MM.1S (cell line): ENCODE measurements at regions not wholly inside any gene's neighbourhood (a gene's known extent, or its start where the extent isn't known, plus 50 kb on each side); places are given as distances from the start of the nearest gene placed in this dataset.

Source experiments
- DNase-seq: peaks from one replicate; pipeline ENCODE4 v3.0.0-alpha.2; 2015
- H2AFZ ChIP-seq: fragments of 300-600 bp; sonication (generic); 2 replicates; pipeline ENCODE4 v1.6.0; 2016; ENCODE audit warnings: antibody characterized with exemption, low read length
- H3F3A ChIP-seq: fragments of 300-600 bp; sonication (generic); 2 replicates; pipeline ENCODE4 v1.6.1; 2016; ENCODE audit warnings: mild to moderate bottlenecking, antibody characterized with exemption, low read length, moderate library complexity, mixed read lengths; ENCODE audit not compliant: insufficient read depth
- H3K27ac ChIP-seq: fragments of 300-600 bp; sonication (generic); 2 replicates; pipeline ENCODE4 v1.5.1; 2016; ENCODE audit warnings: mild to moderate bottlenecking, low read length
- H3K27me3 ChIP-seq: fragments of 300-600 bp; sonication (generic); replicated peaks from 2 replicates; pipeline ENCODE4 v1.6.0; 2016; ENCODE audit warnings: low read length; ENCODE audit not compliant: insufficient read depth
- H3K36me3 ChIP-seq: fragments of 300-600 bp; sonication (generic); replicated peaks from 2 replicates; pipeline ENCODE4 v1.6.1; 2016; ENCODE audit warnings: mild to moderate bottlenecking, low read length, mixed read lengths; ENCODE audit not compliant: insufficient read depth
- H3K4me1 ChIP-seq: fragments of 300-600 bp; sonication (generic); 2 replicates; pipeline ENCODE4 v1.6.1; 2016; ENCODE audit warnings: low read length, mixed read lengths
- H3K4me2 ChIP-seq: fragments of 300-600 bp; sonication (generic); 2 replicates; pipeline ENCODE4 v1.6.0; 2016; ENCODE audit warnings: low read depth, low read length
- H3K4me3 ChIP-seq: fragments of 300-600 bp; sonication (generic); 2 replicates; pipeline ENCODE4 v1.5.1; 2016; ENCODE audit warnings: low read length, mixed read lengths
- H3K79me2 ChIP-seq: fragments of 300-600 bp; sonication (generic); 2 replicates; pipeline ENCODE4 v1.6.1; 2016; ENCODE audit warnings: mixed run types, low read length, mixed read lengths
- H3K9ac ChIP-seq: fragments of 300-600 bp; sonication (generic); 2 replicates; pipeline ENCODE4 v1.6.1; 2016; ENCODE audit warnings: low read length, mixed read lengths
- H3K9me2 ChIP-seq: fragments of 300-600 bp; sonication (generic); replicated peaks from 2 replicates; pipeline ENCODE4 v1.6.1; 2016; ENCODE audit warnings: mild to moderate bottlenecking, low read length, mixed read lengths; ENCODE audit not compliant: insufficient read depth
- H3K9me3 ChIP-seq: fragments of 300-600 bp; sonication (generic); replicated peaks from 2 replicates; pipeline ENCODE4 v1.6.1; 2016; ENCODE audit warnings: mild to moderate bottlenecking, low read length, mixed read lengths; ENCODE audit not compliant: insufficient read depth
- H4K20me1 ChIP-seq: fragments of 300-600 bp; sonication (generic); 2 replicates; pipeline ENCODE4 v1.6.1; 2016; ENCODE audit warnings: mild to moderate bottlenecking, low read length, moderate library complexity, mixed read lengths; ENCODE audit not compliant: insufficient read depth
- EZH2 ChIP-seq: fragments of 300-600 bp; sonication (generic); optimal IDR thresholded peaks from 2 replicates; pipeline ENCODE3; 2017; ENCODE audit warnings: low read depth, mild to moderate bottlenecking, antibody characterized with exemption, low read length, mixed read lengths
- EZH2phosphoT487 ChIP-seq: fragments of 300-600 bp; sonication (generic); IDR thresholded peaks from 2 replicates; pipeline ENCODE4 v1.6.1; 2018; ENCODE audit warnings: antibody characterized with exemption, low read length
- TF ChIP-seq, protein P1 (sequence below): fragments of 300-600 bp; sonication (generic); IDR thresholded peaks from 2 replicates; pipeline ENCODE4 v1.5.1; 2016; ENCODE audit warnings: antibody characterized with exemption, low read length, mixed read lengths

DNA sequence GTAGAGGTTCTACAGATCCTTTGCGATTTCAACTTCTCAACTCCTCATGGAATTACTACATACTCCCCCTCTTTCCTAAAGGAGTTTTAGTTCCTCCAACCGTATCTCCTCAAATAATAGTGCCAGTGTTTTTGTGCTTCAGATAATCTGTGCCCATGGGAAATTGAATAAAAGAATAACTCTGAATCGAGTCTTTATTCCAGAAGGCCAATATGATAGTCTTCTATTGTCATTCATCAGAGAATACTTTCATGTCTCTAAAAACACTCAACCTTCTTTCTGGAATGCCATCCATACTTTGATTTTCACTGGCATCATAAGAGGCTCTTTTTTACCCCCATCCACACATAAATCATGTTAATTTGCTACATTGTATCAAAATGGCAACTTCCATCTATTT, 911.3 kb upstream of the USP15 start:
- no peaks in the 10 kb centered on the region for H3K79me2 ChIP-seq
- no peak overlapping the region for H2AFZ ChIP-seq
- H3F3A ChIP-seq, result no peaks in the 10 kb centered on the region
- no peaks in the 10 kb centered on the region for H3K9me2 ChIP-seq
- H3K9ac ChIP-seq, result no peak overlapping the region
- H3K36me3 ChIP-seq, result no peaks in the 10 kb centered on the region
- no peak overlapping the region for H3K4me2 ChIP-seq
- no peak for DNase-seq
- H3K9me3 ChIP-seq, result no peaks in the 10 kb centered on the region
- TF ChIP-seq EZH2phosphoT487 (no peak), EZH2 (no peak)
- TF ChIP-seq, protein P1, sequence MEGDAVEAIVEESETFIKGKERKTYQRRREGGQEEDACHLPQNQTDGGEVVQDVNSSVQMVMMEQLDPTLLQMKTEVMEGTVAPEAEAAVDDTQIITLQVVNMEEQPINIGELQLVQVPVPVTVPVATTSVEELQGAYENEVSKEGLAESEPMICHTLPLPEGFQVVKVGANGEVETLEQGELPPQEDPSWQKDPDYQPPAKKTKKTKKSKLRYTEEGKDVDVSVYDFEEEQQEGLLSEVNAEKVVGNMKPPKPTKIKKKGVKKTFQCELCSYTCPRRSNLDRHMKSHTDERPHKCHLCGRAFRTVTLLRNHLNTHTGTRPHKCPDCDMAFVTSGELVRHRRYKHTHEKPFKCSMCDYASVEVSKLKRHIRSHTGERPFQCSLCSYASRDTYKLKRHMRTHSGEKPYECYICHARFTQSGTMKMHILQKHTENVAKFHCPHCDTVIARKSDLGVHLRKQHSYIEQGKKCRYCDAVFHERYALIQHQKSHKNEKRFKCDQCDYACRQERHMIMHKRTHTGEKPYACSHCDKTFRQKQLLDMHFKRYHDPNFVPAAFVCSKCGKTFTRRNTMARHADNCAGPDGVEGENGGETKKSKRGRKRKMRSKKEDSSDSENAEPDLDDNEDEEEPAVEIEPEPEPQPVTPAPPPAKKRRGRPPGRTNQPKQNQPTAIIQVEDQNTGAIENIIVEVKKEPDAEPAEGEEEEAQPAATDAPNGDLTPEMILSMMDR, result no peak
- H4K20me1 ChIP-seq, result no peaks in the 10 kb centered on the region
- no peak overlapping the region for H3K4me3 ChIP-seq
- H3K4me1 ChIP-seq, result no peaks in the 10 kb centered on the region
- no peak overlapping the region for H3K27ac ChIP-seq
- no peaks in the 10 kb centered on the region for H3K27me3 ChIP-seq

DNA sequence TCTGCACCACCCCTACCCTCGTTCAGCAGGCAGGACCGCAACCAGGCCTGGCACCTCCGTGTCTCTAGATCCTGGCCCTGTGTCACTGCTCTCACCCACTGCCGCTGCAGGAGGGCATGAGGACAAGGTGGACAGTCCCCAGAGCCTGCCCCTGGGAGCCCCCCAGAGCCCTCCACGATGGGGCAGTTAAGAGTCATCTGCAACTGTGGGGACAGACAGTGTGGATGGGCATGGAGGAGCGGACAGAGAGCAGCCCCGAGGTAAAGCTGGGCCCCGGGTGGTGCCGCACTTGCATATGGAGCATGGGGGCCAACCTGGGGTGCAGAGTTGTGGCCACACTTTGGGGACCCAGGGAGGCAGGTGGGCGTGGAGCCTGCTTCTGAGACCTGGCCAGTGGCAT, 905.1 kb upstream of the USP15 start:
- H3K9me2 ChIP-seq, result no peaks in the 10 kb centered on the region
- H3K27ac ChIP-seq, result no peak overlapping the region
- no peaks in the 10 kb centered on the region for H3K36me3 ChIP-seq
- H3K9ac ChIP-seq, result no peak overlapping the region
- H4K20me1 ChIP-seq, result no peaks in the 10 kb centered on the region
- H3K4me1 ChIP-seq, result no peaks in the 10 kb centered on the region
- no peaks in the 10 kb centered on the region for H3K27me3 ChIP-seq
- no peak overlapping the region for H2AFZ ChIP-seq
- no peak for TF ChIP-seq EZH2phosphoT487
- H3F3A ChIP-seq, result no peaks in the 10 kb centered on the region
- no peaks in the 10 kb centered on the region for H3K79me2 ChIP-seq
- DNase-seq, result no peak
- no peak overlapping the region for H3K4me3 ChIP-seq
- H3K4me2 ChIP-seq, result no peak overlapping the region
- H3K9me3 ChIP-seq, result no peaks in the 10 kb centered on the region

DNA sequence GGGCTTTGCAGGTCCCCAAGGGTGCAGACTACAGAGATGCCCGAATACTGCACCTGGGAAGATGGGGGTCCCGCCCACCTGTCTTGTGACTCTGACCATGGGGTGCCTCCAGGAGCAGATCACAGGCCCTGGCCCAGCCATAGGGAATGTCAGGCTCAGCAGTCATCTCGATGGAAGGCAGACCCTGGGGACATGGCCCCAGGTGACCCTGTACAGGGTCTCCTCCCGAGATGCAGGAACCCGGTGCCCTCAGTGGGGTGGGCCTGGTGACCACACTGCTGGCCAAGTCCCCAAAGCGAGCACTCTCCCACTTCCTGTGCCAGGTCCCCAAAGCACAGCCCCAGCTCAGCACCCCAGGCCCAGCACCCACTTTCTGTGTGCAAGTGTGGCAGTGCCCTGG, 903.7 kb upstream of the USP15 start:
- Histone ChIP-seq H4K20me1 (no peaks in the 10 kb centered on the region), H3K27ac (no peak overlapping the region), H3F3A (no peaks in the 10 kb centered on the region), H3K9me2 (no peaks in the 10 kb centered on the region), H3K27me3 (no peaks in the 10 kb centered on the region), H3K9me3 (no peaks in the 10 kb centered on the region), H3K9ac (no peak overlapping the region), H3K4me3 (no peak overlapping the region), H2AFZ (no peak overlapping the region), H3K4me1 (no peaks in the 10 kb centered on the region), H3K4me2 (no peak overlapping the region), H3K36me3 (no peaks in the 10 kb centered on the region), H3K79me2 (no peaks in the 10 kb centered on the region)
- DNase-seq, result no peak
- TF ChIP-seq EZH2 (no peak), EZH2phosphoT487 (no peak)
- TF ChIP-seq, protein P1, result no peak

DNA sequence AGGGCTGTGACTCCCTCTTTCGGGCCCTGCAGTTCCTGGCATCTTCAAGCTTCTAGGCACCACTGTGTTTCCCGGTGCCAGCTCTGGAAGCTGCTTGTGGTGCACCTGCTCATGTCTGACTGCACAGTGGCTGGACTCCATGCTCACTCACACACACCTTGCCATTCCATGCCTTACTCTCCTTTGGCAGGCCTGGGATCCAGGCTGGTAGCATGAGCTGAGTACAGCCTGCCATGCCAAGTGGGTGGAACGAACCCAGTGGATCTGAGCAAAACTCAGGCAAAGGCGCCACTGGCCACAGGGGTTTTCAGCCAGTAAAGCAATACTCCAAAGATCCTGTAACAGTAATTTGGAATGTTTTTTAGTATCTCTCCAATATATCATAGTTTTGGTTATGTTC, 902.7 kb upstream of the USP15 start:
- H3K9ac ChIP-seq, result no peak overlapping the region
- no peak for DNase-seq
- no peaks in the 10 kb centered on the region for H3K79me2 ChIP-seq
- no peak overlapping the region for H2AFZ ChIP-seq
- no peak overlapping the region for H3K4me3 ChIP-seq
- no peaks in the 10 kb centered on the region for H3F3A ChIP-seq
- no peaks in the 10 kb centered on the region for H3K9me2 ChIP-seq
- no peaks in the 10 kb centered on the region for H3K9me3 ChIP-seq
- no peak overlapping the region for H3K27ac ChIP-seq
- TF ChIP-seq EZH2 (no peak), EZH2phosphoT487 (no peak)
- TF ChIP-seq, protein P1, result no peak
- H3K4me2 ChIP-seq, result no peak overlapping the region
- H3K36me3 ChIP-seq, result no peaks in the 10 kb centered on the region
- H4K20me1 ChIP-seq, result no peaks in the 10 kb centered on the region
- no peaks in the 10 kb centered on the region for H3K4me1 ChIP-seq
- no peaks in the 10 kb centered on the region for H3K27me3 ChIP-seq
